ENCODE measurements at regions not wholly inside any gene's neighbourhood (a gene's known extent, or its start where the extent isn't known, plus 50 kb on each side); places are given as distances from the start of the nearest gene placed in this dataset.
A peak's percentile ranks its signal among the peaks of the same experiment; 100 is the strongest.
"Not testable (repeated sequence)": the region's sequence is repeated elsewhere in the genome, so short reads cannot be mapped to it uniquely, and the experiment has no call there.

DNA sequence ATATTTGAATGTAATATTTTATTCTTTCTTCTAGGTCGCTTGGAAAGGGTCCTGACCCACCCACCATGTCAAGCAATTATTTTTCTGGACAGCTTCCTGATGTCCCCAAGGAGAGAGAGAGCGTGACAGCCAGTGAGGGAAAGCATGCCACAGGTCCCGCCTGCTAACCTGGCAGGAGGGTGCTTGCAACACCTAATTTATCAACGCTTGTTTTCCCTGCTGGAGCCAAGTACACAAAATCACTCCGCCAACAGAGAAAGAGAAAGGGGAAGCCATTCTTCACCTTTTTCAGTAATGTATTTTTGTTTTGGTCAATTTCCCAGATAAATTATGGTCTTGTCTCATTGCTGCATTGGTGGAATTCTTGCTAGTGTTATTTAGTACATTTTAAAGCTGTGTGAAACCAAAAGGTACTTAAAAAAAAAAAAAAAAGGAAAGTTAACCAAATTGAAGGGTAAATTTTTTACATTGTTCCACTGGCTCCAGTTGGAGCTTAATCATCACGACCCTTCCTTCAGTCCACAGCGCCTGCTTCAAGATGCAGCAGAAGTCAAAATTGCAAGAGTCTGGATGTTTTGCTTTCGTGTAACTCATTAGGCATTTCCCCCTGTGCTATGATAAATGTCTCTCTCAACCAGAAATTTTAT is 88.5 kb upstream of the COPS8 start:
- no peak for DNase-seq (ENCODE audit: low spot score)

DNA sequence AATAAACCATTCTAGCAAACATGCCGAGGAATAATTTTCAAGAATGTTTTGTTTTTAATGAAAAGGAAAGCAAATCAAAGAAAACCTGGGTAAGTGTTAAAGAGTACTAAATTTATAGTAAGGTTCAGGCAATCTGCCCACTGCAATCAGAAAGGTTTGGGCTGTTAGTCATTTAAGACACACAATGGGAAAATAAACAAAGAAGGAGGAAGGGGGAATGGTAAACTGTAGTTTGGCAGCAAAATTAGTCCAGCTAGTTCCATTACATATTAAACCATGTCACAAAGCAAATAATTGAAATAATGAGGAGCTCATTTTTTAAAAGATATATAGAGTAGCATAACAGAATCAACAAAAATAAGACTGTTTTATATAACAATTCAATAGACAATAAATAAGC is 87.5 kb upstream of the COPS8 start:
- DNase-seq (ENCODE audit: low spot score): no peak

DNA sequence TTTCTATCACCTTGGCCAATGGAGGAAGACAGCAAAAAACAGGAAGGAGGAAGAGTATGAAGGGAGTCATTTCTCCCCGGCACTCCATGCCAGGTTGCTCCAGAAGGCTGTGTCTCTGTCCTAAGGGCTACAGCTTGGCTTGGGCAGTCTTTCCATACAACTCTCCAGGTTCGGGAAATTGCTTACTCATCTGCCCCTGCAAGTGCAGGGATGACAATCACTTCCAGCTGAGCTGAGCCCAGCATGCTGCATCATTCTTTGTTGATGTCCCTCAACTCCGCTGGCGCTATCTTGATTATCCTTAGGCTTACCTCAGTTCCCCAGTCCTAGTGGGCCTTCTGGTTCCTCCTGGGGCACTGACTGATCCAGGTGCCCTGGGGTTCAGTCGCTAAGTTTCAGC is 86.9 kb upstream of the COPS8 start:
- no peak for DNase-seq (ENCODE audit: low spot score)

DNA sequence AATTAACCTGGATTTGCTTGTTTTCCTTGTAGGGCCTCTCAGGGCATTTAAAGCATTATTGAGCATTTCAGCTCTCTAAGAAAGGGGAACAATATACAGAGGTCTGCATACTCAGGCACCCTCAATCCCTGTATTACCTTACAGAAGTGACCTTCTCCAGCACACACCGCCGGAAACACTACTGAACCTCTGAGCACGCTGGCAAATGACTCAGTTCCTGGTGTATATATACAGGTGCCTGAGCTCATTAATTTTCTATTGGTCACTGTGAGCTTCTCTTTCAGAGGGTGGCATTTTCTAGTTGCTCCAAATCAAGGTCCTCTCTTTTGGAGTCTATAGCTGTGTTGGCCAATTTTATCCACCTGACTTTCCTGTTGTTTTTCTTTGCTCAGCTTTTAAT is 85.2 kb upstream of the COPS8 start:
- DNase-seq (ENCODE audit: low spot score): no peak

DNA sequence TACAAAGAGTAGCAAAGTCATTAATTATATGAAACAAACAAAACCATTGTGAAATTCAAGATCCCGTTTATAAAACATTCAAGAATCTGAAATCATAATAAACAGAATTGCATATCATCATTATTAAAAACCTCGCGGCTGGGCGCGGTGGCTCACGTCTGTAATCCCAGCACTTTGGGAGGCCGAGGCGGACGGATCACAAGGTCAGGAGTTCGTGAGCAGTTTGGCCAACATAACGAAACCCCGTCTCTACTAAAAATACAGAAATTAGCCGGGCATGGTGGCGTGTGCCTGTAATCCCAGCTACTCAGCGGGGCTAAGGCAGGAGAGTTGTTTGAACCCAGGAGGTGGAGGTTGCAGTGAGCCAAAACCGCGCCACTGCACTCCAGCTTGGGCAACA is 80.3 kb upstream of the COPS8 start:
- DNase-seq (ENCODE audit: low spot score): not testable (repeated sequence)

DNA sequence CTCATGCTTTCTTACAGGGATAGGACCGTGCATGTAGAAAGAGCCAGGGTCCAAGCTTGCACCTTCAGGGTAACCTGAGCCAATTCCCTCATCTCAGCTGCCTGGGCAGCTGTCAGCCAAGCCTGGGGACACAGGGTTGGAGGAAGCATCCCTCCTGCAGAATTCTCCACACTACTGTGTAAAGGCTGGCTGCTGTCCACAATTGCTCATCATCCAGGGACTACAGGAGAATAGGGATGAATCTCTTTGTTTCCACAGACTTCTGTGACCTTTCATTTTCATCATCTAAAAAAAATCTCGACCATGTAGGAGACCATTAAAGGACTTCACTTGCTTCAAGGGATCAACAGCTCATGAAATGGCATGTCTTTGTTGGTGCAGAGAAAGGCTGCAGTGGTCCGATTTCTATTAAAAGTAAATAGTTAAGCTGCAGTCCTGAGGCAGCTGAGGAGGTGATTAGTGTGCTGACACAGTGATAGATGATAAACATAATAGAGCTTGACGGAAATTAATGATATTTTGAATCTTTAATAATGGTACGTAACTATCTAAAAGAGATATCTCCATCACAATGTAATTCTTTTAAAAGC is 74.4 kb upstream of the COPS8 start:
- no peak for DNase-seq (ENCODE audit: low spot score)

DNA sequence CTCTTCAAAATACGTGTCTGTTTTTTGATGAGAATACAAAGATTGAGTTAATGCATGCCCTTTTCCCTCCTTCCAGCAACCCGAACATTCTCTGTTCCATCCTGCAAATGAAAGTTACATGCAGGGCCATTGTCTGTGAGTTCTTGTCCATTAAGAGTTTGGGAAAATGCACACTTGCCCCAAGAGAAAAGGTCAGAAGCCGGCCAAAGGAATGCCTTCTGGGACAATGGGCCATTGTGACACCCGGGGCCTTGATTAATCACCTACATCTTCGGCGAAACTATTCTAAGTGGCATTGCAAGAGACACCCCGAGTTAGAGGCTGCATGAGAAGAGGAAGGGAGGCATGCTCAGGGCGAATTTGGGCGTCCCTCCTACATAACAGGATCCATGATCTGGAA is 73.7 kb upstream of the COPS8 start:
- no peak for DNase-seq (ENCODE audit: low spot score)

DNA sequence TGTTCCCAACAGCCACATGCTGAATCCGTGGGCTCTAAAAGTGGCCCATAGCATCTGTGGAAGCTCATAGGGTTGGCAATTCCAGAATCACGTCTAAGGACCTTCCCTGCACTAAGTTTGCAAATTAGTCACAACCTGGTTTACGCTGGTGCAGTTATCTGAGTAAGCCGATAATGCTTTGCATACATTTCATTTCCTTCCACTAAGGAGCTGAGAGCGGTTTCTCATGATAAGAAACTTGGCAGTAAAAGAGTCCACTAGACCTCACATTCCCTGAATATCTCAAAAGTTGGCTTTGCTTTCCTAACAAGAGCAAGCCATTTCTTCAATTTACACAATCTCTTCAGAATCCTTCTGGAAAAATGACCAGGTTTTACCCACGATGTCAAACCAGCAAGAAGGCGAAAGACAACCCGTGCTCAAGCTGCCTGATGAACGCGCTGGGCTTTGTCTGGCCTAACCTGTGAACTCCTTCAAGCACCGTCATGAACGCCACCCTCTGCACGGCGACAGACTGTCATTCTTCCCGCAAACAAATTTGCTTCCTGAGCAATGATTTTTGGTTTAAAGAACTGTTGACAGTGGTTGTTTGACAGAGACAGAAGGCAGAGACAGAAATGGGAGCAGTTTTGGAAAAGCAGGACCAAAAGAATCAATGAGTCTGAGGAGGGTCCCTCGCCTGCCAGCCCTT is 73.0 kb upstream of the COPS8 start:
- no peak for DNase-seq (ENCODE audit: low spot score)

DNA sequence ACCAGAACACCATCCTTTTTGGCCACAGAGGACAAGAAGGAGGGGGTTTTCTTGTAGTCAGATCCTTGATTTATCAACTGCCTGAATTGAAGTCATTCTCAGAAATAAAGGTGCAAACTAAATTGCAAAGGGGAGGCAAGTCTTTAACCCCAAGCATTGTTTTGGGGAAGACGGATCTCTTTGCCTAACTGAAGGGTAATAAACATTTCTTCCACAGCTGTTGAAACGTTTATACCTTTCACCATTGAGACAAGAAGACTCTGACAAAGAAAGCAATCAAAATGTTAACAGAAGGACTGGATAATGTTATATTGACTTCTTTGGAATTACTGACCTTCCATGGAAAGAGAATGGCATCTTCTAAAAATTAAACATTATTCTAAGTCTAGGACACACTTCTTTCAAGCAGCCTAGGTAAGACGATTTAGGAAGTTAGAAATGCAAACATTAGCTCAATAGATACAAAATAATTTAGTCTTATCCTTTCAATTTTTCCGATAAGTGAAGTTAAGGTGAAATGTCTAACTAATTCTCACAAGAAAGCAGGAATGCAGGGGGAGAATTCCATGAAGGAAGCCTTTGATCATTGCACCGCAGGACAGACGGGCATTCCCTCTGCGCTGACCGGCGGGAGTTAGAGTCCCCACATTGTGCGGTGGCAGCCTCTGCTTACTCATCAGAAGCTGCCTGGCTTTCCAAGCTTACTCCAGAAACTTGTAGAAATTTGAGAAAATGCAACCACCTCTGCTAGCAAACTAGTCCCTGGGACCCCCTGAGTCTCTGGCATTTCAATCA is 69.4 kb upstream of the COPS8 start:
- DNase-seq (ENCODE audit: low spot score): no peak

DNA sequence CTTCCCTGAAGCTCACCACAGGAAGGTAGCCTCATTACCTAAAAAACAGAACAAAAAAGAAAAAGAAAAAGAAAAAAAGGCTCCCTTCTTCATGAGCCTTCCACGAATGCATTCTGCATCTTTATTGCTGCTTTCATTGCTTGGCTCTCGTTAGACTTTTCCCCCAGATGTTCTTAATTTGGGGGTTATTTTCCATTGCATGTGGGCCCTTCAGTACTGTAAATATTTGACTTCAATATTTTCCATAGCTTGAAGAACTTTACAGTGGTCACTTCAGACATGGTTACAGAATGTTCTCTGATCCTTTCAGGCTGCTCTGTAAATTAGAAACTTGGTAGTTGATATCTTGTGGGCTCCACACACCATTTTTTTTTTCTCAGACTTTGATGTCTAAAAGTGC is 65.6 kb upstream of the COPS8 start:
- no peak for DNase-seq (ENCODE audit: low spot score)

DNA sequence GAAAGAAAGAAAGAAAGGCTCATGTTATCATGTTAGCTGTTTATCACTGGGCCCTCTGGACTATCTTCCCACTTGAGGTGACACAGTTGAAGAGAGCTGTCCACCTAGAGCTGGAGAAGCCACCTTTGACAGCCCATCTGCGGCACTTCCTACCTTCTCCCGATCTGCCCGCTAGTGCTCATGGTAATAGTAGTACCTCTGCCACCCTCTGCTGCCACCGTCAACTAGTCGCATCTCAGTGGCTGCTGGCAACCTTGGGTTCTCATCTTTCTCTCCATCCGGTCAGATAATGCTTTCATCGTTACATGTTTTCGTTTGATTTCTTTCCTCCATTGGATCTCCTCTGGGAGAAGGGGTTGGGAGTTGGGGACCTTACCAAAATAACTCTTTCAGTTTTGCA is 63.2 kb upstream of the COPS8 start:
- no peak for DNase-seq (ENCODE audit: low spot score)

DNA sequence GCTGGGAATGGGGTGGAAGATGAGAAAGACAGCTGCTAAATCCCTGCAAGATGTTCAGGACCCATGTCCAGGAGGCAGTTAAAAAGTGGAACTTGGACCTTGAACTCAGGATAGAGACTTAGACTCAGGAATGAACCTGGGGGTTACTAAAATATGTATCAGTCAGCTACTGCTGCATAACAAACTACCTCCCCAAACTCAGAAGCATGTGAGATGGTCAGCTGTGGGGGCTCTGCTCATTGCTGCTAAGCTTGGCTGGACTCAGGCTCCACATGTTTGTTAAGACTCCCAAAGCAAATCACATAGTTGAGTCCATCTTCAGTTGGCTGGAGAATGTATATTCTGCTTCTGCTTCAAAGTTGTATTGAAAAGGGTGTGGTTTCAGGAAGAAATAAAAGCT is 61.4 kb upstream of the COPS8 start:
- DNase-seq (ENCODE audit: low spot score): no peak

DNA sequence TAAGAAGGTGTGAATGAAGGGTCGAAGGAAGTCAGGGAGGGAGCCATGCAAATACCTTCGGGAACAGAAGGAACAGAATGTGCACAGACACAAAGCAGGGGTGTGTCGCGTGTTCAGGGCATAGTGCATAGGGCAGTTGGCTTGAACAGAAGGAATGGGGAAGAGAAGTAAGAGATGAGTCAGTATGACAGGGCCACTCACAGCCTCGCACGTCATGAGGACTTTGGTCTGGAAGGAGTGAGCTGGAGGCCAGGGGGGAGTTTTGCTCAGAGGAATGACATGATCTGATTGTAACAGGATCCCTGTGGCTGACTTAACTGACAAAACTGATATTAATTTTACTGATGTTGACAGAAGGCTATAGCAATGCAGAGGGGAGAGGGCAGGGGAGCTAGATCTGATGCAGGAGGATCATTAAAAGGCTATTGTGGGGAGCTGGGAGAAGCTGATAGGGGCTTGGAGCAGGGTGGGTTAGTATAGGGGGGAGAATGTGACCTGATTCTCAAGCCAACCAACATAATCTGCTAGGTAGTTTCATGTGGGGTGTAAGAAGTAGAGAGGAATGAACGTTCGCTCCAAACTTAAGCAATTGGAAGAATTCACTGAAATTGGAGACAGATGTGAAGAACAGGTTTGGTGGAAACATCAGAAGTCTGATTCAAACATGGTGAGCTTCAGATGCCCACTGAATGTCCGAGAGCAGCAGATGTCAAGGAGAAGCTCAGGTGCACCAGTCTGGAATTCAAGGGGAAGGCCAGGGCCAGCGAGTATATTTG is 60.4 kb upstream of the COPS8 start:
- DNase-seq (ENCODE audit: low spot score): peak; percentile 62

DNA sequence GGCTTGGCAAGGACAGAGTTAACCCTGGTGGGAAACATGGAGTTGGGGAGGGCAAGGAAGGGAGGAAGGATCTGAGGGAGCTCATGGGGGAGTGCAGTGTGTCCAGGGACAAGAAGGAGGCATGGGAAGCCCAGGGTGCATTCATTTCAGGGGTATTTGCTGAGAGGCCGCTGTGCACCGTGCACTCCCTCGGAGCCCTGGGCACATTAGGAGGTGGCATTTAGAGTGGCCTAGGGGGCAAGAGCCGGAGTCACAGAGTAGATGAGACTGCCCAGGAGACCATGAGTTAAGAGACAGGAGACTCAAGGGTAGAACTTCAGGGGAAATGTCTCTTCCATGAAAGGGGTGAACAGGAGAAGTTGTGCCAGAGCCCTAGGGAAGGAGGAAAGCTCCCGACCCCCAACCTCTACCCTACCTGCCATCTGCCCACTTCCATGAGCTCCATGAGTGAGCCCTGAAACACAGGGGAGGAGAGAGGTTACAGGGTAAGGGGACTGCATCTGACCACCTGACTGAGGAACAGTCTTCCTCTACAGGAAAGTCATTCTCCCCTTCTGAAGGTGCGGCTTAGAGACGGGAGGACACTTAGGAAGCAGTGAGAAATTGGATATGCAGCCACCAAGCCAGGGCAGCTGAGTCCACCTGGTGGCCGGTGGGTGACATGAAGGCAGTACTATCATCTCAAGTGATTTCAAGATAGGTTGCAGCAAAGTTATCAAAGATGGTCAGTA is 58.5 kb upstream of the COPS8 start:
- peak; percentile 84 for DNase-seq (ENCODE audit: low spot score)

DNA sequence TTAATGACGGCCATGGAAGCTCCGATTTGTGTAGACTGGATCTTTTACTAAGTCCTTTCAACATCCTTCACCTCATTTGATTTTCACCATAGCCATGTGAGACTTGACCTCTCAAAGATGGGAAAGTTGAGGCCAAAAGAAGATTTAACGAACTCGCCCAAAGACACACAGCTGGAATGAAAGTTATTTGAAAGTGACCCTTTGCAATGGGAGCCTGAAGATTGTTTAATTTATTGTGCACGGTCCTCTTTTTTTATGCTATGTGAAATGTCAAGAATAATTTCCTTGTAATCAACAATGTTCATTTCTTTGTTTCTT is 58.0 kb upstream of the COPS8 start:
- no peak for DNase-seq (ENCODE audit: low spot score)

DNA sequence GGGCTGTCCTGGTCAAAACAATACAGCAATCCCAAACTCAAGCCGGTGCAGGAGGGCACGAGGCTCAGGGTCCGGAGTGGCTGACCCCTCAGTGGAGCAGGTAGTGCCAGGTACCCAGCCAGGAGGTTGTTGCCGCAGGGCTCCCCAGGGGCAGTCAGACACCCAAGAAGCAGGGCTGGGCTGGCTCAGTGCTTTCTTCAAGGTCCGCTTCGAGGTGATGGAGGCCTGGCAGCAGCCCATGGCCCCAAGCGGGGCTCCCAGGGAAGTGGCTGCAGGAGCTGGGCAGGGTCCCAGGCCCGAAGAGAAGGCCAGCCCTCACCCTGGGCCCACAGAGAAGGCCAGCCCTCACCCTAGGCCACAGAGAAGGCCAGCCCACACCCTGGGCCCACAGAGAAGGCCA is 55.3 kb upstream of the COPS8 start:
- DNase-seq (ENCODE audit: low spot score): no peak

DNA sequence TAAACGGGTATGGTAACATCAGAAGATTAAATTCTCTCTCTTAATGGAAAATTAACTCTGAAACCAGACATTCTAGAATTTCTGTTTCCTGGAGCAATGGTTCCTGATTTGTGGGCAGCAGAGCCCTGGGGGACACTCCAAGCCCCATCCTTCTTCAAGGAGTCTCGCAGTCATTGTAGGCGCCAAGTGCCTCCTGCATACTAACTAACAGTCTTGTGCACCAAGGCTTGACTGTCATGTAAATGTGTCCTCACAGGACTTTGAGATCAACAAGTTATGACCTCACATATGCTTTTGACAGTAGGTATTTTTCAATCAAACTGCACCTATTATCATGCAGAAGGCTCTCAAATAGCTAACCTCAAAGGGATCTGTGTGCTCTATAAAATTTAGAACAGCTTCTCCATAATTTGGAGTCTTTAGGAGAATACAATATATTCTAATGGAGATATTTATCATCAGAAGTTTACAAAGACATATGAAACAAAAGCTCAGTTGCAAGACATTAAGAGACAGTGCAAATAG is 52.1 kb upstream of the COPS8 start:
- DNase-seq (ENCODE audit: low spot score): no peak

DNA sequence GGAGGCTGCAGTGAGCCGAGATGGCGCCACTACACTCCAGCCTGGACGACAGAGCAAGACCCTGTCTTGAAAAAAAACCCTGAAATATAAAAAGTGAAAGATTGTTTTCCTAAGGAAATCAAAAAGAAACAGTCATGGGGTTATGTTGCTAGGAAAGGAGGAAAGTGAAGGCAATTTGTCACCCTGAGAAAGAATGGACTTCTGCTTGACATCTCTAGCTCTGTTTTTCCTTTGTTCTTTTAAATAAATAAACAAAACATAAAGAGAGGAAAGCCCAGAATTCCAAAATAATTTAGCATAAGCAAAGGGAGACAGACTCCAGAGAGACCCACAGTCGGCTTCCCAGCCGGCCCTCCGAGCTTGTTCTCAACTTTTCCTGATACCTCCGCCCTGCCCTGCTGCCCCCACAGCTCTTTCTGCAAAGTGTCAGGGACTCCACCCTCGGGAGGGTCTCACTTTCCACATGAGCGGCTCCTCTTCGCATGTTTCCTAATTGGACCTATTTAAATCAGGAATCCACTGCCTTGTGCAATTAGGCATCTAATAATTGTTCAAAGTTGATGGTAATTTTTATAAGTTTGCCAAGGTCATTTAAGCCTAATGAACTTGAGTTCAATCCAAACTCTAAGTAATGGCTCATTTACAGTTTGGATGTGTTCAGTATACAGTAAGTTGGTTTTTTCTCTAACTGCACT is 49.8 kb upstream of the COPS8 start:
- DNase-seq (ENCODE audit: low spot score): no peak

All from GM03348 (cell line).